Natural killer cell treated with Interleukin-12 subunit alpha and Interleukin-12 subunit beta and Interleukin-15 and Interleukin-18, amount 100 ng/mL, for 72 hours (primary cell): ENCODE measurements at regions not wholly inside any gene's neighbourhood (a gene's known extent, or its start where the extent isn't known, plus 50 kb on each side); places are given as distances from the start of the nearest gene placed in this dataset.
A peak's percentile ranks its signal among the peaks of the same experiment; 100 is the strongest.

Experiments used
- ATAC-seq, 2 donors: fragments of 150-1000 bp; cut with Tn5 transposase in 1 of 2; sonication (Bioruptor Pico), chemical (Tn5 transposase) in 1 of 2; 2 replicates each; pipeline ENCODE4 v1.10.0; 2021
- DNase-seq: peaks from one replicate; pipeline ENCODE4 v3.0.0; 2022; ENCODE audit warnings: low spot score
- H3K27ac Mint-ChIP-seq, 2 donors: 1 replicate in 1 of 2; 2 replicates in 1 of 2; pipeline ENCODE4 v1.8.0; 2022; ENCODE audit warnings: mixed read lengths in 2 of 2, mild to moderate bottlenecking in 1 of 2, moderate library complexity in 1 of 2
- H3K27me3 Mint-ChIP-seq, 2 donors: 1 replicate in 1 of 2; 2 replicates in 1 of 2; pipeline ENCODE4 v1.8.0; 2022; ENCODE audit warnings: mixed read lengths in 2 of 2
- H3K36me3 Mint-ChIP-seq: one replicate; pipeline ENCODE4 v1.8.0; 2022; ENCODE audit warnings: mixed read lengths
- H3K4me1 Mint-ChIP-seq, 2 donors: 1 replicate in 1 of 2; 2 replicates in 1 of 2; pipeline ENCODE4 v1.8.0; 2022; ENCODE audit warnings: low read depth in 2 of 2, mixed read lengths in 2 of 2, mild to moderate bottlenecking in 1 of 2
- H3K4me3 Mint-ChIP-seq: one replicate; pipeline ENCODE4 v1.8.0; 2022; ENCODE audit warnings: mixed read lengths
- H3K9me3 Mint-ChIP-seq: 2 replicates; pipeline ENCODE4 v1.8.0; 2022; ENCODE audit warnings: mixed read lengths

DNA sequence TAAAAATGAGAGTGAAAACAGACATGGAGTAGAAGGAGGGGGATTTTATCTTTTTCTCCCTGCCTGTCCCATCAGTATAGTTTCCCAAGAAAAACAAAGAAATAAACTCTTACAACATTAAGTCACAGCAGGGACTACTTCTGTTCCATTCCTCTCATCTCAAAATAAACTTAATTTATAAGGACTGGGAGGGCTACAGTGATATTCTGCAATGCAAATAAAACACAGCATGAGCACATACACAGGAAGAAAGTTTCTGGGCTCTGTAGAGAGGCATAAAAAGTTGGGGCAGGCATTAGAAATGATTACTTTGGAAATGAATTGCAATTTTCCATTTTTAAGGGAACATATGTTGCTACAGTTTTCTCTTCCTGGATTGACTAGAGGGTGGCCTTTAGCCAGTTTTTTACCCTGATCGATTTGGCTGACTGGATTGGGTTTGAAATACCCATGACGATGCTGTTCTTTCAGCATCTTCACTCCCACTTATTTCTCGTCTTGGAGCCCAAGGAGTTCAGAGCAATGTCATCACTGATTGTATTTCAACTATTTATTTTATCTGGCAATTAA is 157.1 kb downstream of the ACTR3 start:
- H3K4me1 Mint-ChIP-seq = no peaks in the 10 kb centered on the region
- H3K27ac Mint-ChIP-seq = no peak overlapping the region
- H3K36me3 Mint-ChIP-seq = no peaks in the 10 kb centered on the region

DNA sequence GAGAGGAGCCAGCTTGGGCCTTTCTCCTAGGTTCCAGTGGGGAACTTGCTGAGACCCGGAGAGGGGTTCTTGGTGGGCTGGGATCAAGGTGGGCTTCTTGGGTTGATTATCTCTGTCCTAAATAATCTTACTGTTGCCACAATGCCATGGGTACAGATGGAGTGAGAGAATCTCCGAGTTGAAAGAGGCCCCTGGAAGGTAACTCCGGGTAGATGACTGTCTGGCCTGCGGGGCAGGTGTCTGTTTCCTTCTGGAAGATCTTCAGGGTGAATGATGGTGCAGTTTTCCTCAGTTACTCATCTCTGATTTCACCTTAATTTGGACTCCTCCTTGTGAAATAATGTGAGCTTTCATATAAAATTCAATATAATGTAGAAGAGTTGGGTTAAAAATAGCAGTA is 159.4 kb downstream of the ACTR3 start:
- Mint-ChIP-seq H3K27ac (no peak overlapping the region), H3K27me3 (peaks cover 31 to 41% of the 10 kb centered on the region in 2 donors), H3K36me3 (no peaks in the 10 kb centered on the region), H3K4me3 (no peak overlapping the region), H3K4me1 (no peaks in the 10 kb centered on the region), H3K9me3 (no peaks in the 10 kb centered on the region)
- DNase-seq (no peak), ATAC-seq (no peak)

More for the DNA sequence above, 157.1 kb downstream of the ACTR3 start:
- no peak overlapping the region for H3K4me3 Mint-ChIP-seq
- ATAC-seq (no peak), DNase-seq (no peak)
- H3K27me3 Mint-ChIP-seq = peaks cover 18 to 34% of the 10 kb centered on the region in 2 donors
- no peaks in the 10 kb centered on the region for H3K9me3 Mint-ChIP-seq

DNA sequence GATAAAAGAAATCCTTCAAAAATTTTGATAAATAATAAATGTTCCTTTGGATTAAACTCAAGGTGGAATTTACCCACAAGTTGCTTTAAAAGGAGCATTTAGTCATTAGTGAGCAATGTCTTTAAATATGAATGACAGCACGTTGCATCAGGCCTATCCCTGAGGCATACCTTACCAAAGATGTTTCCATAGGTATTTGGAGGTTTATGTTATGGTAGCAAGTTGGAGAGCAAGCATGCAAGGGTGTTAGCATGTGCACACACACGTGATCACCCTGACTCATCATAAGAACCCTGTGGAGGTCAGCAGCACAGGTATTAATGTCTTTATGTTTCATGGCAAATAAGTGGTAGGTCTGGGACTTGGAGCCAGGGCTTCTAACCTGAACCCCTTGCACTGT is 159.9 kb downstream of the ACTR3 start:
- H3K4me3 Mint-ChIP-seq = no peak overlapping the region
- H3K27ac Mint-ChIP-seq = no peak overlapping the region
- H3K4me1 Mint-ChIP-seq = no peaks in the 10 kb centered on the region
- H3K36me3 Mint-ChIP-seq = no peaks in the 10 kb centered on the region
- H3K27me3 Mint-ChIP-seq = peaks cover 32 to 42% of the 10 kb centered on the region in 2 donors
- ATAC-seq = no peak
- DNase-seq = no peak
- no peaks in the 10 kb centered on the region for H3K9me3 Mint-ChIP-seq

- H3K4me1 Mint-ChIP-seq = no peaks in the 10 kb centered on the region
- H3K27ac Mint-ChIP-seq = no peak overlapping the region
- DNase-seq (no peak), ATAC-seq (no peak)
- H3K9me3 Mint-ChIP-seq = no peaks in the 10 kb centered on the region
- no peak overlapping the region for H3K4me3 Mint-ChIP-seq
- H3K27me3 Mint-ChIP-seq = peaks cover 34 to 41% of the 10 kb centered on the region in 2 donors
- no peaks in the 10 kb centered on the region for H3K36me3 Mint-ChIP-seq
Observed at GRCh38 chr2:114056294-114057143, 166.6 kb downstream of the ACTR3 start.

- Mint-ChIP-seq H3K27ac (no peak overlapping the region), H3K9me3 (no peaks in the 10 kb centered on the region), H3K4me1 (no peaks in the 10 kb centered on the region), H3K4me3 (no peak overlapping the region), H3K27me3 (peaks cover 26 to 36% of the 10 kb centered on the region in 2 donors), H3K36me3 (no peaks in the 10 kb centered on the region)
- no peak for DNase-seq
- no peak for ATAC-seq
Observed at GRCh38 chr2:114057638-114058037, 167.7 kb downstream of the ACTR3 start.

DNA sequence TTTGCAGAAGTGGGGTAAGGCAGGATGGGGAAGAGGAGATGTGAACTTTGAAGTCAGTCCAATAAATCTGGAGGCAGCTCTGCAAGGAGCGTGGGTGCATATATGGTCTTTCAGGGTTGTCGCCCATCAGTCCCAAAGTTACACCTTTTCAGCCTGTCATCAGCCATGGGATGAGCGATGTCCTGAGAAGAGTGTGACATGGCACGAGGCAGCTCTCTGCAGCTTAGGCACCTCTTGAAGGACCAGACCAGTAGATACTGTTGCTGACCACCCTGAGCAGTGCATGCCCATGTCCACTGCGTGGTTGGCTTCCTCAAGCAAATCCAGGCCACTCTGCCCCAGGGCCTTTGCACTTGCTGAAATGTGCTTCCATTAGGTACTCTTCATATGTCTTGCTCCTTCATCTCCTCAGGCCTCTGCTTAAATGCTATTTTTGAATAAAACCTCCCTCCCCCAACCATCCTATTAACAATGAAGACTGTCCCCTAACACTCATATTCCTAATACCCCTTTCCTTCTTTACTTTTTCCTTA is 171.7 kb downstream of the ACTR3 start:
- peak in 1 of 2 donors; percentile 33 for ATAC-seq
- Mint-ChIP-seq H3K27ac (no peak overlapping the region), H3K9me3 (no peaks in the 10 kb centered on the region), H3K4me1 (no peaks in the 10 kb centered on the region), H3K4me3 (no peak overlapping the region), H3K36me3 (no peaks in the 10 kb centered on the region), H3K27me3 (peaks cover 11 to 13% of the 10 kb centered on the region in 2 donors)
- DNase-seq = no peak

- Mint-ChIP-seq H3K4me3 (no peak overlapping the region), H3K27me3 (peaks cover 9 to 10% of the 10 kb centered on the region in 2 donors), H3K36me3 (no peaks in the 10 kb centered on the region), H3K4me1 (no peaks in the 10 kb centered on the region), H3K27ac (no peak overlapping the region), H3K9me3 (no peaks in the 10 kb centered on the region)
- ATAC-seq = no peak
- no peak for DNase-seq
Observed at GRCh38 chr2:114063346-114063745, 173.5 kb downstream of the ACTR3 start.

DNA sequence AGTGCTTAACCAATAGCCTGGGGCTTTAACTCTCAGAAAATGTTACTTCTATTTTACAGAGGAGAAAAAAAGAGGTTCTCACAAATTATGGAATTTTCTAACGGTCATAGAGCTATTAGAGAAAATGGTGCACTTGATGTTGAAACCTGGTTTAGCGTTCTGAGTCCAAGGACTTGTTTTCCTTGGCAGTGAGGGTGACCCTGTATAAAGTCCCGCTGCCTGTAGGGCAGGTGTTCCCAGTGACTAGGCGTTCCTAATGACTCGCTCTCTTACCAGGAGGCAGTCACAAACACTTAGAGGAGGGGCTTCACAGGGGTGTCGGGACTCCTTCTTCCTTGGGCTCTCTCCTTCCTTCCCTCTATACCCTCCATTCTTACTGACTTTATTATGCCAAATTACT is 175.8 kb downstream of the ACTR3 start:
- Mint-ChIP-seq H3K9me3 (no peaks in the 10 kb centered on the region), H3K4me3 (no peak overlapping the region), H3K36me3 (no peaks in the 10 kb centered on the region), H3K27ac (no peak overlapping the region), H3K27me3 (peaks cover 9 to 22% of the 10 kb centered on the region in 2 donors), H3K4me1 (no peaks in the 10 kb centered on the region)
- no peak for DNase-seq
- no peak for ATAC-seq

DNA sequence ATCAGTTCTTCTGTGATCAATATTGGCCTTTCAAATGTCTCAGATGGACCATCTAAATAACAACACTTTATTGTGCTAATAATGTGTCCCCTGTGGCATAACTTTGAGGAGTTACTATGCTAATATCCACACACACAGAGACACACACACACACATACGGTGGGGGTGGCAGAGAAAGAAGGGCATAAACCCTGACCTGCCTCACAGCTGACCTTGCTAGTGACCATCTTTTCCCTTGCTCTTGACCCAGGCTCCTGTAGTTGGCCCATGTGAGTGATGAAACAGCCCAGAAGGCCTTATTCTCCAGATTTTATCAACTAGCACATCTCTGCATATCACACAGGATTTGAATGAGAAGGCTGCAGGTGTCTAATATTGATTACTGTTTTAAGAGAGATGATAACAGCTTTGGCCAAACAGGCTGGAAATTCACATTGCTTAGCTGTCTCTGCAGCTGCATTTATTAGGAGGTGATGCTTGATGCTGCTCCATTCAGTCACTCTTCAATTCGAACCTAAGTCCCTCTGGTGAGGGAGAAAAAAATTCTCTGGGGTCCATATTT is 176.4 kb downstream of the ACTR3 start:
- no peak for ATAC-seq
- no peaks in the 10 kb centered on the region for H3K4me1 Mint-ChIP-seq
- no peaks in the 10 kb centered on the region for H3K36me3 Mint-ChIP-seq
- H3K27me3 Mint-ChIP-seq = peaks cover 9 to 24% of the 10 kb centered on the region in 2 donors
- peak; percentile 53 for DNase-seq
- H3K27ac Mint-ChIP-seq = no peak overlapping the region
- no peak overlapping the region for H3K4me3 Mint-ChIP-seq
- H3K9me3 Mint-ChIP-seq = no peaks in the 10 kb centered on the region

GRCh38 chr2:114068438-114068837 is 178.5 kb downstream of the ACTR3 start:
- H3K9me3 Mint-ChIP-seq = no peaks in the 10 kb centered on the region
- peaks cover 14 to 32% of the 10 kb centered on the region in 2 donors for H3K27me3 Mint-ChIP-seq
- DNase-seq (no peak), ATAC-seq (no peak)
- H3K36me3 Mint-ChIP-seq = no peaks in the 10 kb centered on the region
- no peaks in the 10 kb centered on the region for H3K4me1 Mint-ChIP-seq
- no peak overlapping the region for H3K4me3 Mint-ChIP-seq
- no peak overlapping the region for H3K27ac Mint-ChIP-seq

GRCh38 chr2:114076961-114077360 is 187.1 kb downstream of the ACTR3 start:
- peaks cover 20 to 58% of the 10 kb centered on the region in 2 donors for H3K27me3 Mint-ChIP-seq
- H3K4me1 Mint-ChIP-seq = no peaks in the 10 kb centered on the region
- ATAC-seq (no peak), DNase-seq (no peak)
- H3K27ac Mint-ChIP-seq = no peak overlapping the region
- no peak overlapping the region for H3K4me3 Mint-ChIP-seq
- no peaks in the 10 kb centered on the region for H3K36me3 Mint-ChIP-seq
- peaks cover 4% of the 10 kb centered on the region for H3K9me3 Mint-ChIP-seq

- no peak for DNase-seq
- ATAC-seq = no peak
- no peaks in the 10 kb centered on the region for H3K4me1 Mint-ChIP-seq
- peaks cover 4% of the 10 kb centered on the region for H3K9me3 Mint-ChIP-seq
- H3K27me3 Mint-ChIP-seq = peaks cover 14 to 43% of the 10 kb centered on the region in 2 donors
- no peak overlapping the region for H3K4me3 Mint-ChIP-seq
- H3K27ac Mint-ChIP-seq = no peak overlapping the region
- H3K36me3 Mint-ChIP-seq = no peaks in the 10 kb centered on the region
Observed at GRCh38 chr2:114079366-114080004, 189.6 kb downstream of the ACTR3 start.

- DNase-seq = no peak
- Mint-ChIP-seq H3K27me3 (peaks cover 7 to 28% of the 10 kb centered on the region in 2 donors), H3K27ac (no peak overlapping the region), H3K9me3 (peaks cover 4% of the 10 kb centered on the region), H3K36me3 (no peaks in the 10 kb centered on the region), H3K4me1 (no peaks in the 10 kb centered on the region), H3K4me3 (no peak overlapping the region)
- ATAC-seq = no peak
Observed at GRCh38 chr2:114082731-114083433, 193.0 kb downstream of the ACTR3 start.
